Medulla oblongata (tissue), 1 donor: ENCODE measurements at regions not wholly inside any gene's neighbourhood (a gene's known extent, or its start where the extent isn't known, plus 50 kb on each side); places are given as distances from the start of the nearest gene placed in this dataset.
A peak's percentile ranks its signal among the peaks of the same experiment; 100 is the strongest.

Experiments
- DNase-seq: peaks from one replicate; pipeline ENCODE4 v3.0.0-alpha.2; 2015; ENCODE audit errors: extremely low spot score

GRCh38 chr17:72425133-72425793 lies 304.4 kb downstream of the SOX9 start:
- DNase-seq, result no peak

DNA sequence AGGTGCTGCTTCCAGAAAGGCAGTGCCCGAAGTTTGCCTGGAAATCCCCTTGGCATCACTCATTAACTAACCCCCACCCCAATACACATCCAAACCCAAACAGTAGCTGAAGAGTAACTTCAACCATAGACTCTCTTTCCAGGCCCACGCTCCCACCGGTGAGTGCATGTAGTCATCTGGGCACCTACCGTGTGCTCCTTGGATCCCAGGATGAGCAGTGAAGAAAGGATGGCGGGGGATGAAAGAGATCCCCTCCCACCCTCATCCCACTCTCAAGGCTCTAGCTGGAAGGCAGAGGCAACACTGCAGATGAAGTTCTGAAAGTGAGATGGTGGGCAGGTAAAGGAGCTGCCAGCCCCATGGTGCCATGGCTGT lies 305.0 kb downstream of the SOX9 start:
- no peak for DNase-seq

- DNase-seq, result no peak
Observed at GRCh38 chr17:72426321-72426720, 305.5 kb downstream of the SOX9 start.

DNA sequence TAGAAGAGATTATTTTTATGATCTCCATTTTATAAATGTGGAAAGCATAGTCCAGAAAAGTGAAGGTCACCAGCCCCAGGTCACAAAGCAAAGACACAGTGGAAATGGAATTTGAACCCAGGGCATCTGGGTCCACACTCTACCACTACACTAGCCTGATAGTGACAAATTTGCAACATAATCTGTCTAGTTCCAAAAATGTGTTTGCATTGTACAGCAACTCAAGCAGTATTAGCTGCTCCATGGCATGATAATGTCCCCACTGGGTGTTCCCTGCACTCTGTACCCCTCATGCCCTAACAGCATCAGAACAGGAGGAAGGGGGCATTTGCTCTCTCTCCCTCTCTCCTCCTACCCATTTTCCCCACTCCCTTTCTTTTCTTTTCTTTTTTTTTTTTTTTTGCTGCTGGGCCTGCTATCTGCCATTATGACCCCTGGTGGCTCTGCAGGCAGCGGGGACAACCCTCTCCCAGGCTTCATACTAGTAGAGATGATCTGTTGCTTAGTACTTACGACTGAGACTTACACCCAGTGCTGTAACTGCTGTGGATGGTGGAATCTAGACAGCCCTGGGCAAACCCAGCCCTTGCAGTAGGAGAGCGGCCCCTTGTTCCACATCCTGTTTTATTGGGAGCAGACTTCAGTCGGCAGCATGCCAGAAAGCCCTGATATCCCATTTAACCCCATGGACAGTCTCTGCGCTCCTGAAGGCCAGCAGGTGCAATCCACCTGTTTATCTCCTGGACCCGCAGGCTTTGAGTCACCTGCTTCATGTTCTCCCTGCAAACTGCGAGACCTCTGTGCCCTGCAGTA lies 306.3 kb downstream of the SOX9 start:
- no peak for DNase-seq

DNA sequence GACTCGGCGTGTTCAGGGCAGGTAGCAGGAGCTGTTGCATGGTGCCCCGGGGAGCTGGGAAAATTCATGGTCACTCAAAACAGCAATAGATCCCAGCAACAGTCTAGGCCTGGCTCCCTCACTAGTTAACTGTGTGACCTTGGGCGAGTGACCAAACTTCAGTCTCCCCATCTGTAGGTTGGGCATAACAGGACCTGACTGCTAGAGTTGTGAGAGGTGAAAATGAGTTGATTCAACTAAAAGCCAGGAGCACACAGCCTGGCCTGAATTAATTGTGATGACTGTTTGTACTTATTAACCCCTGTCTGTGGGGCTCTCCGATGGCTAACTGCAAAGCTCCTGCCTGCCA lies 306.9 kb downstream of the SOX9 start:
- DNase-seq, result no peak

DNA sequence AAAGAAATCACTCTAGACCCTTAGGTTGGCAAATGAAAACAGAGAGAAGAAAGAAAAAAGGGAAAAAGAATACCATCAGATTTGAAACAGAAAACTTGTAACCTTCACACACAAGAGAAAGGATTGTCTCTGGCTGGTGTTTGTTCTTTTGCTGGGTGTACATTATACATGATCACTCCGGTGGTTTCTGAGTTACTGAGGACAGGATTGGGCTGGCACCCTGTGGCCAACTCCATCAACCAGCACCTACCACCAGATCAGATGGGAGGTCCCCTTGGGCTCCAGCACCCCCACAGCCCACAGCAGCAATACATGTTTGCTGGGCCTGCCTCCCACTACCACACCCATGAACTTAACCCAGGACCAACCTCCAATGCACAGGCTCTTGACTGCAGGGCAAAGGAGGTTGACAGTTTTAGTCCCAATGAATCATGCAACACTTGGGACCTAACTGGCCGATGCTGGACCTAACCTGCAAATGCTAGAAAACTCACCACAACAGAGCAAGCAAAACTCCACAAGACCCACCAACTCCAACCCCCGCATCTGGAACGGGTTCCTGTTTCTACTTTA lies 308.3 kb downstream of the SOX9 start:
- DNase-seq, result no peak

DNA sequence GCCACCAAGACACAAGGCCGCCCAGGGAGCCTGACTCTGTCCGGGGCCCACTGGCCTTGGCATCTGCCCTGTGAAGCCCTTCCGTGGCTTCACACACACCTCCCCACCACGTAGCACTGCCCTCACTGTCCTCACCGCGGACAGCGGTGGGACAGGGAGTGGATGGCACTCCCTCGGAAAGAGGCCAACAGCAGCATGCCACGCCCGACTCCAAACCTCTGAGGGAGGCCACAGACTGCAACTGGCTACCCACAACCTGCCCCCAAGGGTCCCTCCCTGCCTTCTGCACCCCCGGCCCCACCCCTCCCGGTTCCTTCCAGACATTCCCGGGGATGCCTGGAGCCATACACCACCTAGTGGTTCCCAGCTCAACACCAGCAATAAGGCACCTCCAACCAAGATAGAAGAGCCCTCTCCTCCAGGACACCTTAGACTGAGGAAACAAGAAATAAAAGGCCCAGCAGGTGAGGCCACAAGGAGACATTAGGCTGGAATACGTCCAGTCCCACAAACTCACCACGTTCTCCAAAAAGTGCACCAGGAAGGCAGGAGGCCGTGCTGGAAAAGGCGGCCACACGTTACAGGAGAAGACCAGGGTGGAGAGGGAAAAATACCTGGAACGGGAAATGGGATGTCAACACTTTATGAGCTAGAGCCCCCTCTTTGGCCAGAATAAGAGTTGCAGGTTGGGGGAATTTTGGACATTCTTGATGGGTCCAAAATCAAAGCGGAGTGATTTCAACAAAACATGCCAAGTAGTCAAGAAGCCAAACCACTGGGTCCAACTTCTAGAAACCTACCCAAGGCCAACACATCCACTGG lies 310.0 kb downstream of the SOX9 start:
- DNase-seq, result no peak

DNA sequence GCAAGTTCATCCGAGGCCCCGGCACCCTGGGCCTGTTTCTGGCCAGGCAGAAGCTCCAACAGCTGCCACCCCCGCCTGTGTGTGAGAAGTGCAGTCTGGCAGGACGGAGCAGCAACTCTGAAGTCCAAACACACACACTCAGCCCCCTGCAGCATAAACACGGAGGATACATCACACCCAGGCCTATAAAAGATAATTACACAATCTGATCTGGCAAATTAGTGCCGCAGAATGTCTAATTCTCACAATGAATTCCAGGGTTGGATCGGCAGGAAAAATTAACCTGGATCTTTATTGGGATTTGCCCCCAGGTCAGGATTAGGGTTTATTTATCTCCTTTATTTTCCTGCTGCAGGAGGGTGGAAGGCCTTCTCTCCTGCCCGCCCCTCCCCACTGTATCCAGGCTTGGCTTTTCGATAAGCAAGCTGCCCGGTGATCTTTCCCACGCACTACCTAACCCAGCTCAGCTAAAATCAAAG lies 311.4 kb downstream of the SOX9 start:
- DNase-seq, result no peak

- no peak for DNase-seq
Observed at GRCh38 chr17:72432881-72433280, 312.1 kb downstream of the SOX9 start.

- no peak for DNase-seq
Observed at GRCh38 chr17:72433797-72434196, 313.0 kb downstream of the SOX9 start.

GRCh38 chr17:72434581-72434980 lies 313.8 kb downstream of the SOX9 start:
- DNase-seq, result no peak

DNA sequence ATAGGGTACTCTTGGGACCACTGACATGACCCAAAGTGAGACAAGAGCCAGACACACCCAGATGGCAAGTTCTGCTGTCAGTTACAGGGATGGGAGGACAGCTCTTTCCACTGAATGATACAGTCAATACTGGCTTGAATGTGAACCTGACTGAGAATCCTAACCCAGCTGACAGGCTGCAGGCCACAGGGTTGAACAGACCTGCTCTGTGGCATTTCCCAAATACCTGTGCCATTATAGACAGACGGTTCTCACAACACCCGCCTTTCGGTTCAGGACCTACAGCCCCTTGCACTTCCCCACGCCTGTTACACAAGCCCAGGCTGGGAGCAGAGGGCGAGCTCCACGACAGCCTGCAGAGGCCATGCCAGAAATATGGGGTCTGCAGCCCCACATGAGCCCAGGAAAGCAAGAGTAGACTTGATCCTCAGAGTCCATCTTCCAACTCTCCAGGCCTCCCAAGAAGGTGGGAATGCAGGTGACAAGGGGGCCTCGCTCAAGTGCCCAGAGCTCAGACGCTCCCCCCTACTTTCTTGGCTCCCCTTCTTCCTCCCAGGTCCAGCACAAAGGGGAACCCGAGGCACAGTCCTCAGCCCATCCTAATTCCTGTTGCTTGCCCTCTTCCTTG lies 314.3 kb downstream of the SOX9 start:
- DNase-seq, result no peak

GRCh38 chr17:72438783-72439182 lies 318.0 kb downstream of the SOX9 start:
- no peak for DNase-seq

DNA sequence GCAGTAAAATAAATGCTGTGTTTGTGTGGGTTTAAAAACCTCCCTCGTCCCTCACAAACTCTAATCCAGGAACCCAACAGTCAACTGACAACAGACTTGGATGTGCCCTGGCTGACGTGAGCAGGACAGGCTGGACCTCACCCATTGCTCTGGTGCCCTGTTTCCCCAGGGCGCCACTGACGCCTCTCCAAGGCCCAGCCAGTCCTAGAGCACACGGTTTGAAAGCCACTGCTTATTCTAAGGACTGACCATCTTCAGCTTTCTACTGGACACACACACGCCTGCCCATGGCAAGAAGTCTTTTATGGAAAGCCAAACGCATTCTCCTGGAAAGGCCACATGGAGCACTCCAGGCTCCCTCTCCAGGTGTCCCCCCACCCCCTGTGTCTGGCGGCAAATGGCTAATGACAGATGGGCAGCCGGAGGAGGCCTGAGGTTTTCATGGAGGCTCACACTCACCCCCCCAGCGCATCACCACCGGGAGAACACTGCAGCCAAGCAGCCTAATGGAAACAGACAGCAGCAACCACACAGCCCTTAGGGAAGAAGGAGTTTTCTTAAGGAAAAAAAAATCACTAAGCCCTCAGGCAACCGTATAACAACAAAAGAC lies 319.2 kb downstream of the SOX9 start:
- no peak for DNase-seq

DNA sequence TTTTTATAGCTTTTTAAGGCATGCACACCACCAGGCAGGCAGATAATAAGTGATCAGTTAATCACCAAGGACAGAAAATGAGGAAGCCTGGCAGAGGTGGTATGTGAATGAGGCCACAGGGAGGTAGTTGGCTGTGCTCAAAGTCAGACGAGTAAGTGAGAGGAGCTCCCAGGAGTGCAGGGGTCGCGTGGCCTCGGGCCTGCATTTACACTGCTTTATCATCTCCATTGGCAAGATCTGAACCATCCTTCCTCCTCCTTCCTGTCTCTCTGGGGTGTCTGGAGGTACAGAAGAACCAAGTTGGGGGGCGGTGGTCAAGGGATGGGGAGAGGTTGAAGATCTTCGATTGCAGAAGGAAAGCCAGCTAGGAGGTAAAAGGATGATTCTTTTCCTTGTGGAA lies 320.1 kb downstream of the SOX9 start:
- DNase-seq, result no peak

DNA sequence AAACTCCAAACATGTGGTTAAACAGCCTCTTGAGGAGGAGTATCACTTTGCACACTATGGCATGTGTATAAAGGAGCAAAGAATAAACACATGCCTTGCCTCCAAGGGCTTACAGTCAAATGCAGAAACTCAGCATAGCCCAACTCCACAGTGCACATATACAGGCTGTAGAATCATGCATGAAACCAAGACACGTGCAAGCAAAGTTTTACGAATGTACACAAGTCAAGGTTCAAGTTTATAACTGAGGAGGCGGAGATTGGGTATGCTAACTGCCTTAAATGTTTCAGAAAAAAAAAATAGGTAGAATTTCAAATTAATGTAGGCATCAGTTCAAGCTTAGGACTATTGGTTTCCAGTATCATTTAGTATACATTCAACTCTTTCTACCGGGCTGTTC lies 321.1 kb downstream of the SOX9 start:
- no peak for DNase-seq

DNA sequence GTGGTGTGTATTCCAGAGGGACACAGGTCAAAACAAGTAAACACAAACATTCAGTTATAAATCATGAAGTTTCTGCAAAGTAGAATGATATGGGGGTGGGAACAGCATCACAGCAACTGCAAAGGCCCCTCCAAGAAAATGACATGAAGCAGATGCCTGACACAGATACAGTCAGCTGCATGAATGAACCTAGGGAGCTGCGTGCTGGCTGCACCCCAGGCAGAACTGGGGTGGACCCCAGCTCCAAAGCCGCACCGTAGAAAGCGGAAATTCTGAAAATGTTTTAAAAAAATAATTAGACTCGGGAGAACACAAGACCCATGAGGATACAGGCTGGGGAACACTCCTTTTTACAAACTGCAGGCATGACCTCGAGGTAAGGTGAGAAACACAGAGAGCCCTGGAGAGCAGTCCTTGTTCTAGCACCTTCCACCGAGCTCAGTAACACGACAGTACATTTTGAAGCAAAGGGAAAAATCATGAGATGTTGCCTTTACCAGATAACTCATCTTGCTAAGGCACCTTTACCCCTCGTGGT lies 323.8 kb downstream of the SOX9 start:
- no peak for DNase-seq

GRCh38 chr17:72445055-72445991 lies 324.5 kb downstream of the SOX9 start:
- peak; percentile 46 for DNase-seq

DNA sequence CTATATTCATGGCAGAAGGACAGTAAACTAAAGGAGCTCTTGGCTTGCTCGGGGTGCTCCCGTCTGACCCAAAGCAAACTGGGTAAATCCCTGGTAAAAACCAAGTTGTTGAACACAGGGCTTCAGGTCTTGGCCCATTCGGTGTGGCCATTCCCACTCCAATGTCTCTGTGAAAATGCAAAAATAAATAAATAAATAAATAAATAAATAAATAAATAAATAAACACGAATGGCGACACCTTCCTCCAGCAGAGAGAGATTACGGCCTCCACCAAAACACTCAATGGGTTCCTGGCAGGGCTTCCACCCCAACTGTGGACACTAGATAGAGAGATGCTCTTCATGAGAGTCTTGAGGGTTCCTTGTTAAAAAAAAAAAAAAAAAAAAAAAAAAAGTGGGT lies 325.3 kb downstream of the SOX9 start:
- no peak for DNase-seq
